ENCODE measurements at regions not wholly inside any gene's neighbourhood (a gene's known extent, or its start where the extent isn't known, plus 50 kb on each side); places are given as distances from the start of the nearest gene placed in this dataset.

- RAD21 ChIA-PET (ENCODE audit: unreplicated experiment): no interaction called here
- FAIRE-seq: no peak
Measured at GRCh38 chrX:127762663-127763062, 289.5 kb downstream of the ACTRT1 start.

More at GRCh38 chrX:127762663-127763062, 289.5 kb downstream of the ACTRT1 start:
- POLR2A ChIA-PET: no interaction called here
- SMC1A ChIA-PET (ENCODE audit: uncharacterized antibody, unreplicated experiment): interaction anchor here (0.7 kb wide), 1 partner anchor 10 kb away, joined by 3 read pairs; no protein-coding TSS in a partner anchor
- no peak overlapping the region for H3K4me2 ChIP-seq (ENCODE audit: control insufficient read depth, insufficient read depth)
- H2AFZ ChIP-seq (ENCODE audit: control insufficient read depth, low read depth, low read length): no peak overlapping the region
- no peaks in the 10 kb centered on the region for H4K20me1 ChIP-seq (ENCODE audit: control insufficient read depth, insufficient read depth)
- no peak overlapping the region for H3K9ac ChIP-seq (ENCODE audit: control insufficient read depth, insufficient read depth, low read length)
- no peak overlapping the region for H3K4me3 ChIP-seq
- TF ChIP-seq SMAD1 (IDR thresholded peaks at IDR 0.05; ENCODE audit: low read depth, partially characterized antibody) (no peak), RCOR1 (conservative IDR thresholded peaks at IDR 0.05; ENCODE audit: low read depth, low read length) (no peak), FOXM1 (IDR thresholded peaks at IDR 0.05; ENCODE audit: low read depth, low read length) (no peak), PML (IDR thresholded peaks at IDR 0.05; ENCODE audit: low read length) (no peak), PAX5 (IDR thresholded peaks at IDR 0.05; ENCODE audit: borderline replicate concordance, low read depth, low read length) (no peak), CHD2 (IDR thresholded peaks at IDR 0.05; ENCODE audit: borderline replicate concordance, low read depth, low read length) (no peak), SMC3 (IDR thresholded peaks at IDR 0.05; ENCODE audit: borderline replicate concordance, low read length) (no peak), MYB (IDR thresholded peaks at IDR 0.05; ENCODE audit: borderline replicate concordance, low read depth, low read length) (no peak), HDAC6 (IDR thresholded peaks at IDR 0.05; ENCODE audit: unreplicated experiment) (no peak), KLF5 (IDR thresholded peaks at IDR 0.05; ENCODE audit: partially characterized antibody) (no peak), EZH2 (IDR thresholded peaks at IDR 0.05; ENCODE audit: borderline replicate concordance, control insufficient read depth, low read depth, low read length) (no peak), POLR2AphosphoS2 (IDR thresholded peaks at IDR 0.05; ENCODE audit: low read depth, low read length) (no peak), ZBTB4 (CRISPR knock-in tag; IDR thresholded peaks at IDR 0.05) (no peak), ZNF622 (IDR thresholded peaks at IDR 0.05) (no peak)
- TF ChIP-seq, protein P1, sequence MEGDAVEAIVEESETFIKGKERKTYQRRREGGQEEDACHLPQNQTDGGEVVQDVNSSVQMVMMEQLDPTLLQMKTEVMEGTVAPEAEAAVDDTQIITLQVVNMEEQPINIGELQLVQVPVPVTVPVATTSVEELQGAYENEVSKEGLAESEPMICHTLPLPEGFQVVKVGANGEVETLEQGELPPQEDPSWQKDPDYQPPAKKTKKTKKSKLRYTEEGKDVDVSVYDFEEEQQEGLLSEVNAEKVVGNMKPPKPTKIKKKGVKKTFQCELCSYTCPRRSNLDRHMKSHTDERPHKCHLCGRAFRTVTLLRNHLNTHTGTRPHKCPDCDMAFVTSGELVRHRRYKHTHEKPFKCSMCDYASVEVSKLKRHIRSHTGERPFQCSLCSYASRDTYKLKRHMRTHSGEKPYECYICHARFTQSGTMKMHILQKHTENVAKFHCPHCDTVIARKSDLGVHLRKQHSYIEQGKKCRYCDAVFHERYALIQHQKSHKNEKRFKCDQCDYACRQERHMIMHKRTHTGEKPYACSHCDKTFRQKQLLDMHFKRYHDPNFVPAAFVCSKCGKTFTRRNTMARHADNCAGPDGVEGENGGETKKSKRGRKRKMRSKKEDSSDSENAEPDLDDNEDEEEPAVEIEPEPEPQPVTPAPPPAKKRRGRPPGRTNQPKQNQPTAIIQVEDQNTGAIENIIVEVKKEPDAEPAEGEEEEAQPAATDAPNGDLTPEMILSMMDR (IDR thresholded peaks at IDR 0.05 in 2 of 3, conservative IDR thresholded peaks at IDR 0.05 in 1 of 3; ENCODE audit: control insufficient read depth in 2 of 3, extremely low read depth in 1 of 3, insufficient read depth in 1 of 3, low read depth in 3 of 3, low read length in 3 of 3): no peak
- TF ChIP-seq, protein P2, sequence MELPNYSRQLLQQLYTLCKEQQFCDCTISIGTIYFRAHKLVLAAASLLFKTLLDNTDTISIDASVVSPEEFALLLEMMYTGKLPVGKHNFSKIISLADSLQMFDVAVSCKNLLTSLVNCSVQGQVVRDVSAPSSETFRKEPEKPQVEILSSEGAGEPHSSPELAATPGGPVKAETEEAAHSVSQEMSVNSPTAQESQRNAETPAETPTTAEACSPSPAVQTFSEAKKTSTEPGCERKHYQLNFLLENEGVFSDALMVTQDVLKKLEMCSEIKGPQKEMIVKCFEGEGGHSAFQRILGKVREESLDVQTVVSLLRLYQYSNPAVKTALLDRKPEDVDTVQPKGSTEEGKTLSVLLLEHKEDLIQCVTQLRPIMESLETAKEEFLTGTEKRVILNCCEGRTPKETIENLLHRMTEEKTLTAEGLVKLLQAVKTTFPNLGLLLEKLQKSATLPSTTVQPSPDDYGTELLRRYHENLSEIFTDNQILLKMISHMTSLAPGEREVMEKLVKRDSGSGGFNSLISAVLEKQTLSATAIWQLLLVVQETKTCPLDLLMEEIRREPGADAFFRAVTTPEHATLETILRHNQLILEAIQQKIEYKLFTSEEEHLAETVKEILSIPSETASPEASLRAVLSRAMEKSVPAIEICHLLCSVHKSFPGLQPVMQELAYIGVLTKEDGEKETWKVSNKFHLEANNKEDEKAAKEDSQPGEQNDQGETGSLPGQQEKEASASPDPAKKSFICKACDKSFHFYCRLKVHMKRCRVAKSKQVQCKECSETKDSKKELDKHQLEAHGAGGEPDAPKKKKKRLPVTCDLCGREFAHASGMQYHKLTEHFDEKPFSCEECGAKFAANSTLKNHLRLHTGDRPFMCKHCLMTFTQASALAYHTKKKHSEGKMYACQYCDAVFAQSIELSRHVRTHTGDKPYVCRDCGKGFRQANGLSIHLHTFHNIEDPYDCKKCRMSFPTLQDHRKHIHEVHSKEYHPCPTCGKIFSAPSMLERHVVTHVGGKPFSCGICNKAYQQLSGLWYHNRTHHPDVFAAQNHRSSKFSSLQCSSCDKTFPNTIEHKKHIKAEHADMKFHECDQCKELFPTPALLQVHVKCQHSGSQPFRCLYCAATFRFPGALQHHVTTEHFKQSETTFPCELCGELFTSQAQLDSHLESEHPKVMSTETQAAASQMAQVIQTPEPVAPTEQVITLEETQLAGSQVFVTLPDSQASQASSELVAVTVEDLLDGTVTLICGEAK (IDR thresholded peaks at IDR 0.05; ENCODE audit: borderline replicate concordance): no peak
- no peaks in the 10 kb centered on the region for H3K36me3 ChIP-seq (ENCODE audit: control insufficient read depth in 2 of 2, insufficient read depth in 2 of 2, low read length in 1 of 2)
- DNase-seq (ENCODE audit: low read depth, low spot score) (no peak), ATAC-seq (no peak)
- BruUV-seq (replicated peaks): no TSS peak
- no peaks in the 10 kb centered on the region for H3K27me3 ChIP-seq (replicated peaks in 1 of 2; ENCODE audit: control insufficient read depth in 2 of 2, insufficient read depth in 2 of 2, low read length in 1 of 2)
- no peaks in the 10 kb centered on the region for H3K9me3 ChIP-seq (replicated peaks; ENCODE audit: control insufficient read depth, insufficient read depth, low read length)
- intact Hi-C loops (cut with micrococcal nuclease; ENCODE audit: unreplicated experiment): no loop called here
- CTCF ChIA-PET: interaction anchor here (1.0 kb wide), 1 partner anchor 8 kb away, joined by 3 read pairs; no protein-coding TSS in a partner anchor
- H3K4me1 ChIP-seq (ENCODE audit: control insufficient read depth, insufficient read depth, low read length): no peaks in the 10 kb centered on the region
- in situ Hi-C loops (cut with MboI): no loop called here
- no peaks in the 10 kb centered on the region for H3K79me2 ChIP-seq (ENCODE audit: control insufficient read depth, insufficient read depth, low read length)
- no peak overlapping the region for H3K27ac ChIP-seq (ENCODE audit: control insufficient read depth, insufficient read depth)

All from GM12878 (cell line).